Omental fat pad (tissue), 3 donors: ENCODE measurements at regions not wholly inside any gene's neighbourhood (a gene's known extent, or its start where the extent isn't known, plus 50 kb on each side); places are given as distances from the start of the nearest gene placed in this dataset.

Experiments used
- ATAC-seq: fragments of 150-250 bp; one replicate; pipeline ENCODE4 v1.9.1; 2016; ENCODE audit warnings: mild to moderate bottlenecking, moderate library complexity; ENCODE audit not compliant: low FRiP score
- DNase-seq: peaks from one replicate; pipeline ENCODE4 v3.0.0-alpha.2; 2019; ENCODE audit warnings: low spot score
- CTCF ChIP-seq, 3 donors: fragments of 450-650 bp; IDR thresholded peaks; one replicate each; pipeline ENCODE4 v1.5.1; 2016 to 2017; ENCODE audit warnings: antibody characterized with exemption in 3 of 3, mild to moderate bottlenecking in 3 of 3, moderate library complexity in 2 of 3

GRCh38 chr7:70925411-70926115, 206.4 kb upstream of the GALNT17 start:
- DNase-seq (no peak), ATAC-seq (no peak)
- TF ChIP-seq CTCF (IDR thresholded peaks at IDR 0.05): no peak

DNA sequence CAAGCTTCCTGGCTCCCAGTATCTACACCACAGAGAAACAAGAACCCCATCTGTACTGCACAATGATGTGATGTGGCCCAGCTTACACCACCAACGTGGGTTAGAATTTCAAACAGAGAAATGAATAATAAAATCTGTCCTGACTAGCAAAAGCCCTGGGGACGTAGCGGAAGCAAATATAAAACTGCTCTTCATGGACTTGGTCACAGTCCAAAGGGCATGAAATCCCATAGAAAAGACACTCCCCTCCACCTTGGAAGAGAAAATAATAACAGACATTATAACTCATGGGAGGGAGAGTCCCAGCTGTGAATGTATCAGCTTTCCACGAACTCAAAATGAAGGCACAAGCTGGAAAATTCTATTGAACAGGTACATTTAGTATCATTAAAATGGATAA, 205.3 kb upstream of the GALNT17 start:
- no peak for TF ChIP-seq CTCF (IDR thresholded peaks at IDR 0.05)
- no peak for DNase-seq

GRCh38 chr7:70935311-70935710, 196.6 kb upstream of the GALNT17 start:
- ATAC-seq (no peak), DNase-seq (no peak)
- no peak for TF ChIP-seq CTCF (IDR thresholded peaks at IDR 0.05)

More for the DNA sequence above, 205.3 kb upstream of the GALNT17 start:
- ATAC-seq: no peak

- DNase-seq: no peak
- no peak for ATAC-seq
- TF ChIP-seq CTCF (IDR thresholded peaks at IDR 0.05): no peak
These were observed 196.1 kb upstream of the GALNT17 start for GRCh38 chr7:70935854-70936253.

DNA sequence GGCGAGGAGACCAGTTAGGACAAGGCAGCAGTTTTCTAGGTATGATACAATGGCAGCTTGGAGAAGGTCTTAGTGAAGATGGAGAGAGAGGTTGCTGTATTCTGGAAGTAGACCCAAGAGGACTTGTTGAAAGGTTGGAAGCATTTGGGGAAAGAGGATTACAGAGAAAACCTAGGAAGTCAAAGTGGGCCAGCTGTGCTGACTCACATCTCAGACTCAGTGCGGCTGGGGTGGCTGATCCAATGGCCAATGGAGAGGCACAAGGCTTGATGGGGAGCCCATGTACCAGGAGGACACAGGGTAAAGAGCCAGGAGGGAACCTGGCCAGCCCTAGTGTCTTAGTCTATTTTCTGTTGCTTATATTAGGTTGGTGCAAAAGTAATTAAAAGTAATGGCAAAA, 194.5 kb upstream of the GALNT17 start:
- TF ChIP-seq CTCF (IDR thresholded peaks at IDR 0.05): no peak
- DNase-seq (no peak), ATAC-seq (no peak)

GRCh38 chr7:70940597-70940996, 191.3 kb upstream of the GALNT17 start:
- ATAC-seq: no peak
- no peak for DNase-seq
- no peak for TF ChIP-seq CTCF (IDR thresholded peaks at IDR 0.05)

- no peak for DNase-seq
- no peak for ATAC-seq
- no peak for TF ChIP-seq CTCF (IDR thresholded peaks at IDR 0.05)
These were observed 189.2 kb upstream of the GALNT17 start for GRCh38 chr7:70942791-70943190.
